Endothelial cell of umbilical vein (primary cell): ENCODE measurements at regions not wholly inside any gene's neighbourhood (a gene's known extent, or its start where the extent isn't known, plus 50 kb on each side); places are given as distances from the start of the nearest gene placed in this dataset.

Experiments used
- BruUV-seq: library from RNA; stranded (reverse); fragments of 400-500 nt; replicated peaks from 2 replicates; lab custom pipeline; 2021; lab: Mats Ljungman, UMichigan
- CTCF ChIA-PET: fragments of 300-600, 350-600 bp; sonication (Branson Sonifier 250); formaldehyde crosslinking; loops from one replicate; lab custom pipeline; 2021; ENCODE audit warnings: antibody characterized with exemption, inconsistent platforms; lab: Charles Lee
- POLR2A ChIA-PET: fragments of 300-600, 350-600 bp; sonication (Branson Sonifier 250); formaldehyde crosslinking; loops from one replicate; lab custom pipeline; 2021; ENCODE audit warnings: antibody characterized with exemption, inconsistent platforms; lab: Charles Lee
- DNase-seq: peaks from one replicate; pipeline ENCODE4 v3.0.0-alpha.2; 2011; ENCODE audit warnings: low read depth, low spot score
- FAIRE-seq: peaks from 2 replicates; lab custom pipeline; 2011; peaks lifted over from hg19 to GRCh38; lab: Jason Lieb, UNC
- H2AFZ ChIP-seq: 2 replicates; pipeline ENCODE4 v1.6.0; 2012; ENCODE audit warnings: low read depth, low read length, control low read depth, inconsistent platforms
- H3K27ac ChIP-seq: 2 replicates; pipeline ENCODE4 v1.5.1; 2011; ENCODE audit warnings: low read depth, mild to moderate bottlenecking, control low read depth, low read length, moderate library complexity; ENCODE audit not compliant: insufficient read depth
- H3K27me3 ChIP-seq, 2 experiments: 2 replicates each; pipeline versions ENCODE4 v1.6.0 to v1.6.1; 2011; ENCODE audit warnings: low read length in 2 of 2, mixed read lengths in 1 of 2; ENCODE audit not compliant: control insufficient read depth in 2 of 2, insufficient read depth in 2 of 2
- H3K36me3 ChIP-seq, 2 experiments: 2 replicates in 1 of 2; 3 replicates in 1 of 2; pipeline ENCODE4 v1.5.1; 2011; ENCODE audit warnings: low read length in 2 of 2, mild to moderate bottlenecking in 1 of 2, moderate library complexity in 1 of 2; ENCODE audit not compliant: control insufficient read depth in 2 of 2, insufficient read depth in 2 of 2; ENCODE audit errors: extremely low read depth in 1 of 2
- H3K4me1 ChIP-seq: 3 replicates; pipeline ENCODE4 v1.5.1; 2011; ENCODE audit warnings: mild to moderate bottlenecking, low read length; ENCODE audit not compliant: control insufficient read depth, insufficient read depth; ENCODE audit errors: extremely low read depth
- H3K4me2 ChIP-seq: 2 replicates; pipeline ENCODE4 v1.6.1; 2011; ENCODE audit warnings: low read length, control low read depth, mixed read lengths; ENCODE audit not compliant: insufficient read depth
- H3K4me3 ChIP-seq, 3 experiments: fragments of 200-600 bp in 1 of 3; sonication (generic), shearing (Covaris generic) in 1 of 3; replicated peaks in 1 of 3; 2 replicates each; pipeline ENCODE4 v1.5.1; 2011 to 2016; ENCODE audit warnings: control low read depth in 3 of 3, low read length in 3 of 3, mild to moderate bottlenecking in 2 of 3, inconsistent platforms in 1 of 3, low read depth in 1 of 3, moderate library complexity in 1 of 3; ENCODE audit not compliant: insufficient read depth in 1 of 3
- H3K79me2 ChIP-seq: 2 replicates; pipeline ENCODE4 v1.6.0; 2012; ENCODE audit warnings: low read length, inconsistent platforms; ENCODE audit not compliant: control insufficient read depth, insufficient read depth
- H3K9ac ChIP-seq: replicated peaks from 2 replicates; pipeline ENCODE3; 2011; ENCODE audit warnings: low read length, control low read depth; ENCODE audit not compliant: insufficient read depth; ENCODE audit errors: extremely low read depth
- H3K9me1 ChIP-seq: replicated peaks from 3 replicates; pipeline ENCODE4 v1.6.0; 2011; ENCODE audit warnings: mild to moderate bottlenecking, low read length; ENCODE audit not compliant: control insufficient read depth, insufficient read depth; ENCODE audit errors: extremely low read depth
- H3K9me3 ChIP-seq: replicated peaks from 2 replicates; pipeline ENCODE4 v1.5.1; 2012; ENCODE audit warnings: low read length, inconsistent platforms; ENCODE audit not compliant: control insufficient read depth, insufficient read depth
- H4K20me1 ChIP-seq: replicated peaks from 2 replicates; pipeline ENCODE3; 2011; ENCODE audit warnings: mild to moderate bottlenecking, low read length; ENCODE audit not compliant: control insufficient read depth, insufficient read depth; ENCODE audit errors: extremely low read depth
- EZH2 ChIP-seq: IDR thresholded peaks from 2 replicates; pipeline ENCODE4 v1.6.1; 2012; ENCODE audit warnings: borderline replicate concordance, low read depth, mild to moderate bottlenecking, moderate library complexity, low read length, inconsistent platforms; ENCODE audit not compliant: severe bottlenecking
- FOS ChIP-seq: IDR thresholded peaks from 2 replicates; pipeline ENCODE4 v1.6.1; 2011; ENCODE audit warnings: mild to moderate bottlenecking, low read length, moderate library complexity, borderline replicate concordance; ENCODE audit not compliant: insufficient read depth
- GATA2 ChIP-seq: IDR thresholded peaks from 2 replicates; pipeline ENCODE4 v1.7.0; 2011; ENCODE audit warnings: low read depth, mild to moderate bottlenecking, moderate library complexity, mixed read lengths, low read length; ENCODE audit not compliant: insufficient read length, insufficient read depth
- JUN ChIP-seq: IDR thresholded peaks from 2 replicates; pipeline ENCODE4 v1.6.1; 2011; ENCODE audit warnings: borderline replicate concordance, low read depth; ENCODE audit not compliant: insufficient read length, insufficient read depth
- MYC ChIP-seq: IDR thresholded peaks from one replicate; pipeline ENCODE4 v1.6.1; 2011; ENCODE audit warnings: mild to moderate bottlenecking, low read depth, low read length
- POLR2A ChIP-seq: IDR thresholded peaks from 2 replicates; pipeline ENCODE4 v1.6.1; 2012; ENCODE audit warnings: low read depth, mild to moderate bottlenecking, control low read depth, low read length
- POLR2AphosphoS5 ChIP-seq: IDR thresholded peaks from 2 replicates; pipeline ENCODE4 v1.6.1; 2012; ENCODE audit warnings: low read depth, mild to moderate bottlenecking, control low read depth, low read length, moderate library complexity; ENCODE audit not compliant: insufficient read depth
- dilution Hi-C: fragments of 300-500 bp; cut with MboI; formaldehyde crosslinking; loops from one replicate; pipeline ENCODE4 v1.15.0; 2019; ENCODE audit warnings: low sequenced_read_pairs; ENCODE audit not compliant: extremely low pct_ligation_motif_present
- intact Hi-C: fragments of 100-400 bp; cut with micrococcal nuclease; formaldehyde crosslinking; loops from one replicate; pipeline ENCODE4 v1.10.0; 2022
- TF ChIP-seq, protein P1 (sequence below): IDR thresholded peaks from 2 replicates; pipeline ENCODE4 v1.6.1; 2011; ENCODE audit not compliant: insufficient read depth, insufficient read length
- TF ChIP-seq, protein P2 (sequence below), 2 donors: IDR thresholded peaks; 1 replicate in 1 of 2; 2 replicates in 1 of 2; pipeline ENCODE4 v1.5.1; 2011; ENCODE audit warnings: low read length in 2 of 2, mild to moderate bottlenecking in 2 of 2, moderate library complexity in 2 of 2, control low read depth in 1 of 2, inconsistent platforms in 1 of 2, low read depth in 1 of 2; ENCODE audit not compliant: insufficient read depth in 1 of 2; ENCODE audit errors: extremely low read depth in 1 of 2

DNA sequence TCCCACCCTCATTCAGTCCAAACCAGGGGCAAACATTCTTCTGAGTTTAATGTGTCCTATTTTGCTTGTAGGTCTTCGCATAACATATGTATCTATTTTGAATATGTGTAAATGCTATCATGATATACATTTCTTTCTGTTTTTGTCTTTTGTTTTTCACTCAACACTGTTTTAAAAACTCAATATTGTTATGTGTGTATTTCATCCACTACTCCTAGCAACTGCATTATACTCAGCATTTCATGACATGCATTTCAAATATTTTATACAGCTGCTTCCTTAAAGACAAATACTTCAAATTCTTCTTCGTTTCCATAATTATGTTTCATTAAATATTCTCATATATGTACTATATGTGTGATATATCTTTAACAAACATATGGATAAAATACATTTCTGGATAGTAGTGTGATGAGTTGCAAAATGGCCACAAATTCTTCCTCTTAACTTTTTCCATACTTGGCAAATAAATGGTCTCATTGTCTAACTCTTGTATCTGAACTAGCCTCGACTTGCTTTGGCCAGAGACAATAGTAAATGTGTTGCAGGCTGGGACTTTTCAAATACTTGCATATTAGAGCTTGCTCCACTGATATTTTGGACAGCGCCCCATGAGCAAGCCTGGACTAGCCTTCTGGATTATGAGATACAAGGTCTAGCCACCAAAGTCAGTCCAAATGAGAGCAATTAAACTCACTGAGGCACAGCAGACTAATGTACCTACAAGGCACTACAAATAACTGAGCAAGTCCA lies 539.7 kb upstream of the KCND2 start:
- intact Hi-C loops = no loop called here
- BruUV-seq = no TSS peak
- H3K27ac ChIP-seq = no peak overlapping the region
- no peaks in the 10 kb centered on the region for H4K20me1 ChIP-seq
- H3K9me1 ChIP-seq = no peaks in the 10 kb centered on the region
- dilution Hi-C loops = no loop called here
- H3K36me3 ChIP-seq = no peaks in the 10 kb centered on the region
- H3K4me1 ChIP-seq = no peaks in the 10 kb centered on the region
- H3K9me3 ChIP-seq = no peaks in the 10 kb centered on the region
- H3K79me2 ChIP-seq = no peaks in the 10 kb centered on the region
- no peaks in the 10 kb centered on the region for H3K27me3 ChIP-seq
- DNase-seq (peak; percentile 52), FAIRE-seq (no peak)
- H3K4me3 ChIP-seq = no peak overlapping the region
- CTCF ChIA-PET = no interaction called here
- POLR2A ChIA-PET = no interaction called here
- no peak overlapping the region for H3K4me2 ChIP-seq
- TF ChIP-seq, protein P1, sequence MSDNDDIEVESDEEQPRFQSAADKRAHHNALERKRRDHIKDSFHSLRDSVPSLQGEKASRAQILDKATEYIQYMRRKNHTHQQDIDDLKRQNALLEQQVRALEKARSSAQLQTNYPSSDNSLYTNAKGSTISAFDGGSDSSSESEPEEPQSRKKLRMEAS = no peak
- TF ChIP-seq EZH2 (no peak), POLR2A (no peak), POLR2AphosphoS5 (no peak), GATA2 (no peak), FOS (no peak), MYC (no peak), JUN (no peak)
- TF ChIP-seq, protein P2, sequence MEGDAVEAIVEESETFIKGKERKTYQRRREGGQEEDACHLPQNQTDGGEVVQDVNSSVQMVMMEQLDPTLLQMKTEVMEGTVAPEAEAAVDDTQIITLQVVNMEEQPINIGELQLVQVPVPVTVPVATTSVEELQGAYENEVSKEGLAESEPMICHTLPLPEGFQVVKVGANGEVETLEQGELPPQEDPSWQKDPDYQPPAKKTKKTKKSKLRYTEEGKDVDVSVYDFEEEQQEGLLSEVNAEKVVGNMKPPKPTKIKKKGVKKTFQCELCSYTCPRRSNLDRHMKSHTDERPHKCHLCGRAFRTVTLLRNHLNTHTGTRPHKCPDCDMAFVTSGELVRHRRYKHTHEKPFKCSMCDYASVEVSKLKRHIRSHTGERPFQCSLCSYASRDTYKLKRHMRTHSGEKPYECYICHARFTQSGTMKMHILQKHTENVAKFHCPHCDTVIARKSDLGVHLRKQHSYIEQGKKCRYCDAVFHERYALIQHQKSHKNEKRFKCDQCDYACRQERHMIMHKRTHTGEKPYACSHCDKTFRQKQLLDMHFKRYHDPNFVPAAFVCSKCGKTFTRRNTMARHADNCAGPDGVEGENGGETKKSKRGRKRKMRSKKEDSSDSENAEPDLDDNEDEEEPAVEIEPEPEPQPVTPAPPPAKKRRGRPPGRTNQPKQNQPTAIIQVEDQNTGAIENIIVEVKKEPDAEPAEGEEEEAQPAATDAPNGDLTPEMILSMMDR (IDR thresholded peaks at IDR 0.05; ENCODE audit: extremely low read depth in 1 of 2, insufficient read depth in 1 of 2, low read depth in 1 of 2, low read length in 2 of 2) = no peak
- no peak overlapping the region for H3K9ac ChIP-seq
- H2AFZ ChIP-seq = no peak overlapping the region
